Adrenal gland (tissue), 9 donors: ENCODE measurements at regions not wholly inside any gene's neighbourhood (a gene's known extent, or its start where the extent isn't known, plus 50 kb on each side); places are given as distances from the start of the nearest gene placed in this dataset.

Experiments used
- DNase-seq, 7 donors: peaks; one replicate each; pipeline ENCODE4 v3.0.0-alpha.2; 2019 to 2020
- H3K27ac ChIP-seq, 5 donors: fragments of 200-600 bp; sonication (generic) in 4 of 5; 1 replicate in 3 of 5; 2 replicates in 2 of 5; pipeline versions ENCODE4 v1.5.1 to v1.8.0; 2016 to 2020; ENCODE audit warnings: mild to moderate bottlenecking in 1 of 5
- H3K27me3 ChIP-seq: fragments of 200-600 bp; 2 replicates; pipeline ENCODE4 v1.8.0; 2021
- H3K36me3 ChIP-seq, 2 donors: fragments of 200-600 bp; replicated peaks in 1 of 2; 1 replicate in 1 of 2; 2 replicates in 1 of 2; pipeline versions ENCODE4 v1.5.1 to v1.8.0; 2018 to 2022
- H3K4me1 ChIP-seq, 2 donors: fragments of 200-600 bp; replicated peaks in 1 of 2; 1 replicate in 1 of 2; 2 replicates in 1 of 2; pipeline versions ENCODE4 v1.5.1 to v1.8.0; 2018 to 2021
- H3K4me3 ChIP-seq, 4 donors: fragments of 200-600 bp; sonication (generic) in 3 of 4; one replicate each; pipeline ENCODE4 v1.5.1; 2016 to 2018
- H3K9me3 ChIP-seq, 3 donors: fragments of 200-600 bp; sonication (generic) in 1 of 3; replicated peaks in 1 of 3; 1 replicate in 2 of 3; 2 replicates in 1 of 3; pipeline versions ENCODE4 v1.5.1 to v1.8.0; 2016 to 2021
- CTCF ChIP-seq, 6 experiments: fragments of 450-650 bp in 4 of 6; fragments of 200-600 bp in 2 of 6; sonication (generic) in 1 of 6; IDR thresholded peaks; 1 replicate in 5 of 6; 2 replicates in 1 of 6; pipeline versions ENCODE4 v1.5.1 to v1.8.0; 2016 to 2021; ENCODE audit warnings: antibody characterized with exemption in 6 of 6, mild to moderate bottlenecking in 2 of 6, moderate library complexity in 1 of 6
- POLR2A ChIP-seq, 2 donors: fragments of 450-650 bp; IDR thresholded peaks; one replicate each; pipeline ENCODE4 v1.6.1; 2017; ENCODE audit warnings: antibody characterized with exemption in 2 of 2, mild to moderate bottlenecking in 2 of 2, moderate library complexity in 1 of 2
- WGBS, 4 donors: extraction: QIAGEN DNeasy Blood & Tissue Kit in 2 of 4; methylation state at CpG; one replicate each; pipeline versions ENCODE4 v1.1.5 to v1.1.7; 2013 to 2017; 5-methylcytosine and 5-hydroxymethylcytosine counted together
- intact Hi-C, 2 donors: fragments of 100-400 bp; cut with DNase I; formaldehyde crosslinking; loops; one replicate each; pipeline versions ENCODE4 v1.14.1 to v1.15.0; 2022 to 2023
- donor health status: healthy with polysubstance abuse.
- donor health status: Bipolar disorder and iron deficiency.
- donor health status: DM: yes; HTN: yes; CAD: no.
- donor health status: DM: no; HTN: no; CAD: no.
- donor health status: DM: no; HTN: no; CAD: no.

GRCh38 chr2:52717836-52718235 lies 1049.8 kb upstream of the CHAC2 start:
- Histone ChIP-seq H3K27me3 (no peaks in the 10 kb centered on the region), H3K4me1 (no peaks in the 10 kb centered on the region), H3K36me3 (no peaks in the 10 kb centered on the region), H3K4me3 (no peak overlapping the region), H3K9me3 (no peaks in the 10 kb centered on the region), H3K27ac (no peak overlapping the region)
- 56 to 63% (median 58%) methylated on average over 3 of the region's 3 CpGs for WGBS, 4 donors
- intact Hi-C loops: no loop called here
- DNase-seq: no peak
- TF ChIP-seq CTCF (IDR thresholded peaks at IDR 0.05) (no peak), POLR2A (IDR thresholded peaks at IDR 0.05) (no peak)

DNA sequence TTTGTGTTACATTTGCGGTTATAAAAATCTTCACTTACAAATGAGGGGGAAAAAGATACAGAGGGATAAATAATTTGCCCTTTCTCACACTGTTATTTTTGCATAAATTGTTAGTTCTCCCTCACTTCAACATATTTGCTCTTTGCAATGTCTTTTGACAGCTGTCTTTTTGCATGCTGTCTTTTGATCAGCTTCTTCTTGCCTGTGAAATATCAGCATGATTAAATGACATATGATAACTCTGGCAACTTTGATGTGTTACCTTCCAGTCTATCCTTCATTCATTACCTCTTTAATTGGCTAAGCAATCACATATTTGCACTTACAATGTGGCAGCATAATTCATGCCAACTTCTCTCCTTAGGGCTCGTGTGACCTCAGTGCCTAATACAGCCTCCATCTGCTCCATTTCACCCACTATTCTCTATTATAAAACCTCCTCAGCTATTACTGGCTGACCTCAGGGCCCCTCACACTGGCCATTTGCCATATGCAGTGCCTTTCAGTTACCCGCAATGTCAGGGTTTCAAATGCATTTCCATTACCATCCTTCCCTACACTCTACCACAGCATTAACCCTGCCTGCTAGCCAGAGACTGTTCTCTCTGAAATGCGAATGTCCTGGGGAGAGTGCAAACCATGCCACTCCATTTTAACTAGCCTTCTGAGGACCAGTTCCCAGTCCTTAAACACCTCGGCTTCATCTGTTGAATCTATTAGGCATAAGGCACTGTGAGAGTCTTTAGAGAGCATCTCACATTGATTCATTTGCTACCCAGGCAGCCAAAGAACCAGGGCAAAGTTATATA lies 1056.6 kb upstream of the CHAC2 start:
- intact Hi-C loops: no loop called here
- Histone ChIP-seq H3K4me1 (no peaks in the 10 kb centered on the region), H3K4me3 (no peak overlapping the region), H3K27me3 (no peaks in the 10 kb centered on the region), H3K9me3 (no peaks in the 10 kb centered on the region), H3K36me3 (no peaks in the 10 kb centered on the region), H3K27ac (no peak overlapping the region)
- no peak for DNase-seq
- 58 to 65% (median 62%) methylated on average over 5 of the region's 5 CpGs for WGBS, 4 donors
- TF ChIP-seq CTCF (IDR thresholded peaks at IDR 0.05): no peak
- TF ChIP-seq POLR2A (IDR thresholded peaks at IDR 0.05): no peak

DNA sequence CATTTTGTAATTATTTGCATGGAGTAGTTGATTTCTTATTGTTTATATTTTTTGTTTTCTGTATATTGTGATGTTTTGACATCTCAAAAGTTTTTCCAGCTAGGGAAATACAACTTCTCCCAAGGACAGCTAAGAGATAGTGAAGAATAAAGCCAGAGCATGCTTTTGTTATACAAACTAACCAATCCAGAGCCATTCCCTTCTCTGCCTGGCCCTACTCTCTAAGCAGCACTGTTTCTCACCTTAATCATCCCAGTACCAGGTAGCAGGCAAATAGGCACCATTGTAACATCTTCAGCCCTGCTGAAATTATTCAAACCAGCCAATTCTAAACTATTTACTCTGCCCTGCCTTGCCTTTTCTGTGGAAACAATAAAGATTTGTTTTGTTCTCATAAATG lies 1063.4 kb upstream of the CHAC2 start:
- DNase-seq: no peak
- Histone ChIP-seq H3K36me3 (no peaks in the 10 kb centered on the region), H3K27me3 (no peaks in the 10 kb centered on the region), H3K4me3 (no peak overlapping the region), H3K27ac (no peak overlapping the region), H3K4me1 (no peaks in the 10 kb centered on the region), H3K9me3 (no peaks in the 10 kb centered on the region)
- intact Hi-C loops: no loop called here
- TF ChIP-seq CTCF (IDR thresholded peaks at IDR 0.05): no peak
- TF ChIP-seq POLR2A (IDR thresholded peaks at IDR 0.05): no peak

DNA sequence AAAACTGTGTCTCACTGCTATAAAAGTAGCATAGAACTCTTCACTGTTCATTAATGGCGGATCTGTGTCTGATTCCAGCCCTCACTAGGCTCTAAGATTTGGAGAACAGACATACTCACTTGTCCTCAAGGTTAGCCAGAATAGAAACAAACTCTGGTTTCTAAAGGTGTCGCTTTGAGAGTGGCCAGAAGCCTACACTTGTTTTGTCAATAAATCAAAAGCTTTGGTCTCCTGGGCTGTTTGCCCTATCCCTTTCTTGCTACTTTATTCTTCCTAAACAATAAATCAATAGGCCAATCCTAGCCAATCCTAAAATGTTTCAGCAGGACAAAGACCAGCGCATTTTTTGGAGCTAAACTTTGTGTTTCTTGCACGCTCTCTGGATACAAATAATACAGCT lies 1064.6 kb upstream of the CHAC2 start:
- WGBS, 4 donors: 77 to 83% (median 79%) methylated on average over 4 of the region's 4 CpGs
- H3K27ac ChIP-seq: no peak overlapping the region
- H3K4me3 ChIP-seq: no peak overlapping the region
- H3K27me3 ChIP-seq: no peaks in the 10 kb centered on the region
- no peaks in the 10 kb centered on the region for H3K36me3 ChIP-seq
- H3K4me1 ChIP-seq: no peaks in the 10 kb centered on the region
- intact Hi-C loops: no loop called here
- no peaks in the 10 kb centered on the region for H3K9me3 ChIP-seq
- DNase-seq: no peak
- TF ChIP-seq POLR2A (IDR thresholded peaks at IDR 0.05) (no peak), CTCF (IDR thresholded peaks at IDR 0.05) (no peak)
